Pancreas (tissue), 10 donors: ENCODE measurements at regions not wholly inside any gene's neighbourhood (a gene's known extent, or its start where the extent isn't known, plus 50 kb on each side); places are given as distances from the start of the nearest gene placed in this dataset.
"Not testable (repeated sequence)": the region's sequence is repeated elsewhere in the genome, so short reads cannot be mapped to it uniquely, and the experiment has no call there.

Experiments
- ATAC-seq, 4 donors: fragments of 200-7000 bp; cut with Tn5 transposase; one replicate each; pipeline versions ENCODE4 v1.8.0 to v1.9.1; 2020; ENCODE audit warnings: mild to moderate bottlenecking in 4 of 4, moderate library complexity in 4 of 4
- DNase-seq, 6 donors: peaks; one replicate each; pipeline ENCODE4 v3.0.0-alpha.2; 2020
- FAIRE-seq: peaks from 2 replicates; lab custom pipeline; 2012; peaks lifted over from hg19 to GRCh38; lab: Jason Lieb, UNC
- H3K27ac ChIP-seq, 4 donors: fragments of 200-600 bp; sonication (generic); 1 replicate in 3 of 4; 2 replicates in 1 of 4; pipeline versions ENCODE4 v1.5.0 to v1.8.0; 2020
- H3K27me3 ChIP-seq, 4 donors: fragments of 200-600 bp; one replicate each; pipeline ENCODE4 v1.8.0; 2021
- H3K36me3 ChIP-seq, 3 donors: fragments of 200-600 bp; sonication (generic) in 1 of 3; one replicate each; pipeline versions ENCODE4 v1.5.0 to v1.8.0; 2020 to 2021
- H3K4me1 ChIP-seq, 3 donors: fragments of 200-600 bp; one replicate each; pipeline ENCODE4 v1.8.0; 2021
- H3K4me3 ChIP-seq, 4 donors: fragments of 200-600 bp; sonication (generic) in 2 of 4; one replicate each; pipeline versions ENCODE4 v1.5.0 to v1.8.0; 2020 to 2021
- H3K9me3 ChIP-seq, 4 donors: fragments of 200-600 bp; one replicate each; pipeline ENCODE4 v1.8.0; 2021
- WGBS, 2 donors: extraction: QIAGEN DNeasy Blood & Tissue Kit; methylation state at CpG; one replicate each; pipeline ENCODE4 v1.1.7; 2013; 5-methylcytosine and 5-hydroxymethylcytosine counted together
- intact Hi-C, 3 donors: fragments of 100-400 bp; cut with DNase I; formaldehyde crosslinking; loops; one replicate each; pipeline versions ENCODE4 v1.11.1 to v1.14.2; 2022
- TF ChIP-seq, protein P1 (sequence below), 4 donors: fragments of 200-600 bp; sonication (generic) in 3 of 4; IDR thresholded peaks; one replicate each; pipeline versions ENCODE4 v1.5.0 to v1.8.0; 2021; ENCODE audit warnings: antibody characterized with exemption in 4 of 4
- donor health status: healthy with polysubstance abuse.
- donor health status: DM: no; HTN: no; CAD: no; lungs with moderate emphysema.
- donor health status: DM: no; HTN: no; CAD: no.
- donor health status: control.
- donor health status: control.
- donor health status: Bipolar disorder and iron deficiency.
- donor health status: DM: yes; HTN: yes; CAD: no.
- donor health status: DM: no; HTN: no; CAD: no.
- donor health status: DM: no; HTN: no; CAD: no.
- donor health status: DM: yes; HTN: yes; CAD: no.

DNA sequence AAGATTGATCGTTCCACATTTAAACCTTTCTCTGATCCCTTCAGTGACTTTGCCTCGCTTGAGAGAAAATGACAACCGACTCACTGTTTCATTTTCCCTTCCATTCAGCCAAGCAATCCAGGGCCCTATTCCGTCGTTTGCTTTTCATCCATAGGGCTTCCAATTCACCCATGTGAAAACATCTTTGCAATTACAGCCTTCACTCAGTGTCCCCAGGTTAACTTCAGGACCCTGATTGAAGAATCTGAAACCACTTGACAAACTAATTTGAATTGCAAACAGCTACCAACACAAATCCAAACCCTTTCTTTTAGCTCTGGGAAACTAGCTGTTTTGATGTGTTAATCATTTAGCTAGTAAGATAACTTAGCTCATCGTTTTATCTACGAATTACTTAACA is 120.2 kb upstream of the FAM9C start:
- Histone ChIP-seq H3K4me3 (no peak overlapping the region), H3K27me3 (no peaks in the 10 kb centered on the region), H3K36me3 (no peaks in the 10 kb centered on the region), H3K4me1 (peaks cover 0 to 7% (median 0%) of the 10 kb centered on the region in 3 donors), H3K27ac (peak overlapping the region in 1 of 4 donors; percentile 8), H3K9me3 (no peaks in the 10 kb centered on the region)
- TF ChIP-seq, protein P1, sequence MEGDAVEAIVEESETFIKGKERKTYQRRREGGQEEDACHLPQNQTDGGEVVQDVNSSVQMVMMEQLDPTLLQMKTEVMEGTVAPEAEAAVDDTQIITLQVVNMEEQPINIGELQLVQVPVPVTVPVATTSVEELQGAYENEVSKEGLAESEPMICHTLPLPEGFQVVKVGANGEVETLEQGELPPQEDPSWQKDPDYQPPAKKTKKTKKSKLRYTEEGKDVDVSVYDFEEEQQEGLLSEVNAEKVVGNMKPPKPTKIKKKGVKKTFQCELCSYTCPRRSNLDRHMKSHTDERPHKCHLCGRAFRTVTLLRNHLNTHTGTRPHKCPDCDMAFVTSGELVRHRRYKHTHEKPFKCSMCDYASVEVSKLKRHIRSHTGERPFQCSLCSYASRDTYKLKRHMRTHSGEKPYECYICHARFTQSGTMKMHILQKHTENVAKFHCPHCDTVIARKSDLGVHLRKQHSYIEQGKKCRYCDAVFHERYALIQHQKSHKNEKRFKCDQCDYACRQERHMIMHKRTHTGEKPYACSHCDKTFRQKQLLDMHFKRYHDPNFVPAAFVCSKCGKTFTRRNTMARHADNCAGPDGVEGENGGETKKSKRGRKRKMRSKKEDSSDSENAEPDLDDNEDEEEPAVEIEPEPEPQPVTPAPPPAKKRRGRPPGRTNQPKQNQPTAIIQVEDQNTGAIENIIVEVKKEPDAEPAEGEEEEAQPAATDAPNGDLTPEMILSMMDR (IDR thresholded peaks at IDR 0.05) = no peak
- 36 to 49% methylated on average over 7 of the region's 7 CpGs for WGBS, 2 donors
- intact Hi-C loops = no loop called here
- DNase-seq (no peak), FAIRE-seq (no peak), ATAC-seq (no peak)

DNA sequence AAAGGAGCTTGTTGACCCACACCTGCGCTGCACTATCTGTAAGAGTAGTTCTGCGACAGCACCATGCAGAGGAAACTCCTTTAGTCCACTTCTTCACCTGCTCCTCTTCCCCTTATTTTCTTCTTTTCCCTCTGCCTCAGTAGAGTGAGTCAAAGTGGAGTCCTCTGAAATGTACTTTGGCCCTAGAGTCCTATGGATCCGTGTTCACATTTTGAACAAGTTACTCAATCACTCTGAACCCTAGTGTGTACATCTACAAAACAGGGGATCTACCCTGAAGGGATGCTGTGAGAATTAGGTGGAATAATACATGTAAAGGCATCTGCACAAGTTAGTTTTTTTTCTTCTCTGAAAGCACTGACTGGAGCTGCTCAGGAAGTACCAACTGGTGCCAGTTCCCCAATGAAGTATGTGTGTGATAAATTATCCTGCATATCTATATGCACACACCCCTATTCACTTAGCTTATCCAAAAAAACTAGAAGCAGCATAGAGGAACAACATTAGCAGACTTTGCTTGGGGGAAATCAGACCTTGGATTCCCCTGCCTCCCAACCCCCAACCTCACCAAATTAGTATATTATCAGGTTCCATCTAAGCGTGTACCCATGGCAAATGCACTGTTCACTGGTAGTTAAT is 118.5 kb upstream of the FAM9C start:
- intact Hi-C loops = no loop called here
- no peak for ATAC-seq
- no peak for FAIRE-seq

DNA sequence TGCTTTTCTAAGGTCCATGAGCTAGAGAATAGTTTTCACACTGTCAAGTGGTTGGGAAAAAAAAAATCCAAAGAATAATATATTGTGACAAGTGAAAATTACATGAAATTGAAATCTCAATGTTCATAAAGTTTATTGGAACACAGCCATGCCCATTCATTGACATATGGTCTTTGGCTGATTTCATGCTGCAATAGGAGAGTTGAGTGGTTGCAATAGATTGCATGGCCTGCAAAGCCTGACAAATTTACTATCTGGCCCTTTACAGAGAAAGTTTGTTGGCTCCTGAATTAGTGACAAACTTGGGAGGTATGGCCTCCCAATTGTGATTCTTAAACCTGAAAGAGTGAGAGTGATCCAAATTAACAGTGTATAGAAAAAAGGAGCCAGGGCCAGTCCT is 115.5 kb upstream of the FAM9C start:
- DNase-seq = no peak
- Histone ChIP-seq H3K9me3 (no peaks in the 10 kb centered on the region), H3K27ac (no peak overlapping the region), H3K4me3 (no peak overlapping the region), H3K4me1 (no peaks in the 10 kb centered on the region), H3K27me3 (no peaks in the 10 kb centered on the region), H3K36me3 (no peaks in the 10 kb centered on the region)
- intact Hi-C loops = no loop called here
- no peak for ATAC-seq
- TF ChIP-seq, protein P1 (IDR thresholded peaks at IDR 0.05) = no peak
- FAIRE-seq = no peak

More for the DNA sequence above, 118.5 kb upstream of the FAM9C start:
- no peaks in the 10 kb centered on the region for H3K9me3 ChIP-seq
- no peaks in the 10 kb centered on the region for H3K36me3 ChIP-seq
- WGBS, 2 donors = 74% methylated on average over 4 of the region's 4 CpGs
- no peak for DNase-seq
- peaks cover 0 to 7% (median 0%) of the 10 kb centered on the region in 3 donors for H3K4me1 ChIP-seq
- TF ChIP-seq, protein P1 (IDR thresholded peaks at IDR 0.05) = no peak
- H3K4me3 ChIP-seq = no peak overlapping the region
- no peaks in the 10 kb centered on the region for H3K27me3 ChIP-seq
- no peak overlapping the region for H3K27ac ChIP-seq

DNA sequence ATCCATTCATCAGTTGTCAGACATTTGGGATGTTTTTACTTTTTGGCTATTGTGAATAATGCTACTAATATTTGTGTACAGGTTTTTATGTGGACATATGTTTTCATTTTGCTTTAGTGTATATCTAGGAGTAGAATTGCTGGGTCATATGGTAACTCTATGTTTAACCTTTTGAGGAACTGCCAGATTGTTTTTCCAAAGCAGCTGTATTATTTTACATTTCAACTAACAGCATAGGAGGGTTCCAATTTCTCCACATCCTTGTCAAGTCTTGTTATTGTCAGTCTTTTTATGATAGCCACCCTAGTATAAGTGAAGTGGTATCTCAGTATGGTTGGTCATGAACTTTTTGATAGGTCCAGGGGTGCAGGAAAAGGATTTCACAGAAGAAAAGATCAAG is 114.5 kb upstream of the FAM9C start:
- intact Hi-C loops = no loop called here
- Histone ChIP-seq H3K4me1 (no peaks in the 10 kb centered on the region), H3K4me3 (no peak overlapping the region), H3K27me3 (no peaks in the 10 kb centered on the region), H3K36me3 (no peaks in the 10 kb centered on the region), H3K9me3 (no peaks in the 10 kb centered on the region), H3K27ac (no peak overlapping the region)
- FAIRE-seq (no peak), DNase-seq (no peak), ATAC-seq (no peak)
- TF ChIP-seq, protein P1 (IDR thresholded peaks at IDR 0.05) = no peak

DNA sequence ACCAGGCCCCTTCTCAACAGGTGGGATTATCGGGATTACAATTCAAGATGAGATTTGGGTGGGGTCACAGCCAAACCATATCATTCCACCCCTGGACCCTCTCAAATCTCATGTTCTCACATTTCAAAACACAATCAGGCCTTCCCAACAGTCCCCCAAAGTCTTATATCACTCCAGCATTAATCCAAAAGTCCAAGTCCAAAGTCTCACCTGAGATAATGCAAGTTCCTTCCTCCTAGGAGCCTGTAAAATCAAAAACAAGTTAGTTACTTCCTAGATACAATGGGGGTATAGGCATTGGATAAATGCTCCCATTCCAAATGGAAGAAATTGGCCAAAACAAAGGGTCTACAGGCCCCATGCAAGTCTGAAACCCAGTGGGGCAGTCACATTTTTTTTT is 111.1 kb upstream of the FAM9C start:
- intact Hi-C loops, FAIRE-seq, H3K36me3 ChIP-seq, H3K4me3 ChIP-seq, H3K27me3 ChIP-seq, H3K4me1 ChIP-seq, DNase-seq, H3K9me3 ChIP-seq, ATAC-seq, H3K27ac ChIP-seq: not testable (repeated sequence)
- WGBS, 2 donors = 96 to 100% methylated on average over 1 of the region's 1 CpG
